ENCODE measurements at regions not wholly inside any gene's neighbourhood (a gene's known extent, or its start where the extent isn't known, plus 50 kb on each side); places are given as distances from the start of the nearest gene placed in this dataset.

GRCh38 chr9:89715881-89716280 lies 111.1 kb downstream of the GADD45G start:
- TF ChIP-seq CTCF (conservative IDR thresholded peaks at IDR 0.05; ENCODE audit: low read depth, low read length) (no peak), EZH2 (IDR thresholded peaks at IDR 0.05; ENCODE audit: borderline replicate concordance, low read depth, low read length, poor library complexity, severe bottlenecking) (no peak)
- intact Hi-C loops (cut with micrococcal nuclease; ENCODE audit: unreplicated experiment) = no loop called here
- Histone ChIP-seq H3K27ac (ENCODE audit: low read depth, low read length, poor library complexity, severe bottlenecking) (no peak overlapping the region), H3K27me3 (replicated peaks; ENCODE audit: insufficient read depth, low read depth, low read length, poor library complexity) (no peaks in the 10 kb centered on the region), H3K4me1 (ENCODE audit: insufficient read depth, low read length, poor library complexity, severe bottlenecking) (no peaks in the 10 kb centered on the region), H3K9me3 (ENCODE audit: low read depth, low read length, poor library complexity, severe bottlenecking) (no peaks in the 10 kb centered on the region), H3K4me3 (ENCODE audit: low read depth, low read length, poor library complexity, severe bottlenecking) (no peak overlapping the region), H3K36me3 (ENCODE audit: insufficient read depth, low read length, poor library complexity, severe bottlenecking) (no peaks in the 10 kb centered on the region)
- no TSS peak for BruUV-seq (replicated peaks)
- no peak for DNase-seq (ENCODE audit: low spot score)
- ChIA-PET POLR2A (ENCODE audit: low non-redundant PET) (no interaction called here), CTCF (no interaction called here)

GRCh38 chr9:89716559-89716958 lies 111.7 kb downstream of the GADD45G start:
- DNase-seq (ENCODE audit: low spot score) = no peak
- Histone ChIP-seq H3K36me3 (ENCODE audit: insufficient read depth, low read length, poor library complexity, severe bottlenecking) (no peaks in the 10 kb centered on the region), H3K4me3 (ENCODE audit: low read depth, low read length, poor library complexity, severe bottlenecking) (no peak overlapping the region), H3K4me1 (ENCODE audit: insufficient read depth, low read length, poor library complexity, severe bottlenecking) (no peaks in the 10 kb centered on the region), H3K9me3 (ENCODE audit: low read depth, low read length, poor library complexity, severe bottlenecking) (no peaks in the 10 kb centered on the region), H3K27ac (ENCODE audit: low read depth, low read length, poor library complexity, severe bottlenecking) (no peak overlapping the region), H3K27me3 (replicated peaks; ENCODE audit: insufficient read depth, low read depth, low read length, poor library complexity) (no peaks in the 10 kb centered on the region)
- ChIA-PET POLR2A (ENCODE audit: low non-redundant PET) (no interaction called here), CTCF (no interaction called here)
- TF ChIP-seq EZH2 (IDR thresholded peaks at IDR 0.05; ENCODE audit: borderline replicate concordance, low read depth, low read length, poor library complexity, severe bottlenecking) (no peak), CTCF (conservative IDR thresholded peaks at IDR 0.05; ENCODE audit: low read depth, low read length) (no peak)
- intact Hi-C loops (cut with micrococcal nuclease; ENCODE audit: unreplicated experiment) = no loop called here
- no TSS peak for BruUV-seq (replicated peaks)

- DNase-seq (ENCODE audit: low spot score) = no peak
- Histone ChIP-seq H3K9me3 (ENCODE audit: low read depth, low read length, poor library complexity, severe bottlenecking) (no peaks in the 10 kb centered on the region), H3K36me3 (ENCODE audit: insufficient read depth, low read length, poor library complexity, severe bottlenecking) (no peaks in the 10 kb centered on the region), H3K4me3 (ENCODE audit: low read depth, low read length, poor library complexity, severe bottlenecking) (no peak overlapping the region), H3K27me3 (replicated peaks; ENCODE audit: insufficient read depth, low read depth, low read length, poor library complexity) (no peaks in the 10 kb centered on the region), H3K4me1 (ENCODE audit: insufficient read depth, low read length, poor library complexity, severe bottlenecking) (no peaks in the 10 kb centered on the region), H3K27ac (ENCODE audit: low read depth, low read length, poor library complexity, severe bottlenecking) (no peak overlapping the region)
- ChIA-PET POLR2A (ENCODE audit: low non-redundant PET) (no interaction called here), CTCF (no interaction called here)
- no TSS peak for BruUV-seq (replicated peaks)
- no peak for TF ChIP-seq EZH2 (IDR thresholded peaks at IDR 0.05; ENCODE audit: borderline replicate concordance, low read depth, low read length, poor library complexity, severe bottlenecking)
- no peak for TF ChIP-seq CTCF (conservative IDR thresholded peaks at IDR 0.05; ENCODE audit: low read depth, low read length)
- intact Hi-C loops (cut with micrococcal nuclease; ENCODE audit: unreplicated experiment) = no loop called here
Measured at GRCh38 chr9:89718176-89718575, 113.4 kb downstream of the GADD45G start.
